ENCODE measurements at regions not wholly inside any gene's neighbourhood (a gene's known extent, or its start where the extent isn't known, plus 50 kb on each side); places are given as distances from the start of the nearest gene placed in this dataset.

- Histone ChIP-seq H3K27me3 (replicated peaks; ENCODE audit: control insufficient read depth, insufficient read depth, low read length) (no peaks in the 10 kb centered on the region; the same call in 1 of the 2 replicates), H3K36me3 (ENCODE audit: control insufficient read depth, insufficient read depth, low read length) (no peaks in the 10 kb centered on the region), H3K4me3 (replicated peaks; ENCODE audit: low read depth, low read length) (no peak overlapping the region)
- no peak for TF ChIP-seq CTCF (IDR thresholded peaks at IDR 0.05; ENCODE audit: insufficient read depth, low read length, poor library complexity, severe bottlenecking)
- no peak for DNase-seq (ENCODE audit: extremely low read depth, insufficient read length)
Observed at GRCh38 chr2:20125616-20126015, 74.2 kb upstream of the LAPTM4A start.

GRCh38 chr2:20125164-20125563 is 73.7 kb upstream of the LAPTM4A start:
- no peak overlapping the region for H3K4me3 ChIP-seq (replicated peaks; ENCODE audit: low read depth, low read length)
- no peak for TF ChIP-seq CTCF (IDR thresholded peaks at IDR 0.05; ENCODE audit: insufficient read depth, low read length, poor library complexity, severe bottlenecking)
- DNase-seq (ENCODE audit: extremely low read depth, insufficient read length), result no peak
- no peaks in the 10 kb centered on the region; the same call in 1 of the 2 replicates for H3K27me3 ChIP-seq (replicated peaks; ENCODE audit: control insufficient read depth, insufficient read depth, low read length)
- H3K36me3 ChIP-seq (ENCODE audit: control insufficient read depth, insufficient read depth, low read length), result no peaks in the 10 kb centered on the region

GRCh38 chr2:20123871-20124594 is 72.6 kb upstream of the LAPTM4A start:
- Histone ChIP-seq H3K36me3 (ENCODE audit: control insufficient read depth, insufficient read depth, low read length) (no peaks in the 10 kb centered on the region), H3K27me3 (replicated peaks; ENCODE audit: control insufficient read depth, insufficient read depth, low read length) (no peaks in the 10 kb centered on the region; the same call in 1 of the 2 replicates), H3K4me3 (replicated peaks; ENCODE audit: low read depth, low read length) (no peak overlapping the region)
- DNase-seq (ENCODE audit: extremely low read depth, insufficient read length), result no peak
- TF ChIP-seq CTCF (IDR thresholded peaks at IDR 0.05; ENCODE audit: insufficient read depth, low read length, poor library complexity, severe bottlenecking), result no peak

- Histone ChIP-seq H3K4me3 (replicated peaks; ENCODE audit: low read depth, low read length) (no peak overlapping the region), H3K36me3 (ENCODE audit: control insufficient read depth, insufficient read depth, low read length) (no peaks in the 10 kb centered on the region), H3K27me3 (replicated peaks; ENCODE audit: control insufficient read depth, insufficient read depth, low read length) (no peaks in the 10 kb centered on the region; the same call in 1 of the 2 replicates)
- TF ChIP-seq CTCF (IDR thresholded peaks at IDR 0.05; ENCODE audit: insufficient read depth, low read length, poor library complexity, severe bottlenecking), result no peak
- no peak for DNase-seq (ENCODE audit: extremely low read depth, insufficient read length)
Observed at GRCh38 chr2:20122864-20123263, 71.4 kb upstream of the LAPTM4A start.

GRCh38 chr2:20120569-20121416 is 69.4 kb upstream of the LAPTM4A start:
- DNase-seq (ENCODE audit: extremely low read depth, insufficient read length), result no peak
- Histone ChIP-seq H3K36me3 (ENCODE audit: control insufficient read depth, insufficient read depth, low read length) (no peaks in the 10 kb centered on the region), H3K27me3 (replicated peaks; ENCODE audit: control insufficient read depth, insufficient read depth, low read length) (no peaks in the 10 kb centered on the region; the same call in 1 of the 2 replicates), H3K4me3 (replicated peaks; ENCODE audit: low read depth, low read length) (no peak overlapping the region)
- TF ChIP-seq CTCF (IDR thresholded peaks at IDR 0.05; ENCODE audit: insufficient read depth, low read length, poor library complexity, severe bottlenecking), result no peak

Measured in GM06990 (cell line).